Hepatocyte (in vitro differentiated cells): ENCODE measurements at regions not wholly inside any gene's neighbourhood (a gene's known extent, or its start where the extent isn't known, plus 50 kb on each side); places are given as distances from the start of the nearest gene placed in this dataset.
A peak's percentile ranks its signal among the peaks of the same experiment; 100 is the strongest.
"Not testable (repeated sequence)": the region's sequence is repeated elsewhere in the genome, so short reads cannot be mapped to it uniquely, and the experiment has no call there.

Source experiments
- DNase-seq: peaks from one replicate; pipeline ENCODE4 v3.0.0-alpha.2; 2016; ENCODE audit warnings: low spot score
- H2AFZ ChIP-seq: fragments of 200-600 bp; sonication (generic); 2 replicates; pipeline ENCODE4 v1.6.0; 2016; ENCODE audit warnings: antibody characterized with exemption, mild to moderate bottlenecking
- H3K27ac ChIP-seq: fragments of 200-600 bp; sonication (generic); 2 replicates; pipeline ENCODE4 v1.5.1; 2016; ENCODE audit warnings: mild to moderate bottlenecking
- H3K27me3 ChIP-seq: fragments of 200-600 bp; sonication (generic); 2 replicates; pipeline ENCODE4 v1.6.1; 2016
- H3K36me3 ChIP-seq: fragments of 200-600 bp; sonication (generic); replicated peaks from 2 replicates; pipeline ENCODE4 v1.5.1; 2016; ENCODE audit warnings: low read depth; ENCODE audit not compliant: insufficient read depth
- H3K4me1 ChIP-seq: fragments of 200-600 bp; sonication (generic); 2 replicates; pipeline ENCODE4 v1.5.1; 2016; ENCODE audit warnings: mild to moderate bottlenecking, moderate library complexity; ENCODE audit not compliant: insufficient read depth
- H3K4me2 ChIP-seq: fragments of 200-600 bp; sonication (generic); 2 replicates; pipeline ENCODE4 v1.6.0; 2016
- H3K4me3 ChIP-seq: fragments of 200-600 bp; sonication (generic); 2 replicates; pipeline ENCODE4 v1.5.1; 2016; ENCODE audit warnings: mild to moderate bottlenecking
- H3K79me2 ChIP-seq: fragments of 200-600 bp; sonication (generic); 2 replicates; pipeline ENCODE4 v1.6.0; 2017; ENCODE audit warnings: mild to moderate bottlenecking
- H3K9me2 ChIP-seq: fragments of 200-600 bp; sonication (generic); replicated peaks from 2 replicates; pipeline ENCODE4 v1.6.0; 2017; ENCODE audit warnings: mild to moderate bottlenecking; ENCODE audit not compliant: insufficient read depth
- H3K9me3 ChIP-seq: fragments of 200-600 bp; sonication (generic); 2 replicates; pipeline ENCODE4 v1.5.1; 2016; ENCODE audit warnings: low read depth, mild to moderate bottlenecking
- H4K20me1 ChIP-seq: fragments of 200-600 bp; sonication (generic); 2 replicates; pipeline ENCODE4 v1.6.0; 2016; ENCODE audit warnings: mild to moderate bottlenecking; ENCODE audit not compliant: insufficient read depth, poor library complexity, severe bottlenecking
- EZH2 ChIP-seq: fragments of 200-600 bp; sonication (generic); IDR thresholded peaks from 2 replicates; pipeline ENCODE4 v1.6.1; 2016; ENCODE audit warnings: antibody characterized with exemption, mild to moderate bottlenecking, borderline replicate concordance
- EZH2phosphoT487 ChIP-seq: fragments of 200-600 bp; sonication (generic); IDR thresholded peaks from one replicate; pipeline ENCODE4 v1.6.1; 2018; ENCODE audit warnings: antibody characterized with exemption, mild to moderate bottlenecking, low read depth, moderate library complexity; ENCODE audit not compliant: unreplicated experiment, severe bottlenecking
- WGBS: methylation state at CpG from one replicate; pipeline ENCODE4 v1.1.6; 2016; ENCODE audit warnings: low lambda C conversion rate; ENCODE audit errors: missing lambda C conversion rate; 5-methylcytosine and 5-hydroxymethylcytosine counted together
- TF ChIP-seq, protein P1 (sequence below): fragments of 200-600 bp; sonication (generic); IDR thresholded peaks from 2 replicates; pipeline ENCODE4 v1.5.1; 2016; ENCODE audit warnings: antibody characterized with exemption, mild to moderate bottlenecking; ENCODE audit not compliant: poor library complexity

DNA sequence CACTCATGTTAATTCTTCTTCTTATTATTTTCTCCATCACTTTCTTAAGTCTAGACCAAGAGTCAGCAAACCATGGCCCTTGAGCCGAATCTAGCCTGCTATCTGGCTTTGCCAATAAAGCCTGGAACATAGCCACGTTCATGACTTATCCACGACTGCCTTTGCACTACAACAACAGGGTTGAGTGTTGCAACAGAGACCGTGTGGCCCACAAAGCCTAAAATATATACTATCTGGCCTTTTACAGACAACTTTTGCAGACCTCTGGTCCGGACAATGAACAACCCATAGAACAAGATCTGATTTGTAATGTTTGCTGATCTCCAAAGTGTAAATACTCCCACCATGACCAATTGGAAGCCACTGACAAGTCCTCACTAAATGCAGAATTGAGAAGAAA is 140.5 kb upstream of the CDYL start:
- no peaks in the 10 kb centered on the region for H3K9me3 ChIP-seq
- H3K79me2 ChIP-seq: no peaks in the 10 kb centered on the region
- no peaks in the 10 kb centered on the region for H3K9me2 ChIP-seq
- H3K4me3 ChIP-seq: no peak overlapping the region
- H3K27me3 ChIP-seq: no peaks in the 10 kb centered on the region
- TF ChIP-seq, protein P1, sequence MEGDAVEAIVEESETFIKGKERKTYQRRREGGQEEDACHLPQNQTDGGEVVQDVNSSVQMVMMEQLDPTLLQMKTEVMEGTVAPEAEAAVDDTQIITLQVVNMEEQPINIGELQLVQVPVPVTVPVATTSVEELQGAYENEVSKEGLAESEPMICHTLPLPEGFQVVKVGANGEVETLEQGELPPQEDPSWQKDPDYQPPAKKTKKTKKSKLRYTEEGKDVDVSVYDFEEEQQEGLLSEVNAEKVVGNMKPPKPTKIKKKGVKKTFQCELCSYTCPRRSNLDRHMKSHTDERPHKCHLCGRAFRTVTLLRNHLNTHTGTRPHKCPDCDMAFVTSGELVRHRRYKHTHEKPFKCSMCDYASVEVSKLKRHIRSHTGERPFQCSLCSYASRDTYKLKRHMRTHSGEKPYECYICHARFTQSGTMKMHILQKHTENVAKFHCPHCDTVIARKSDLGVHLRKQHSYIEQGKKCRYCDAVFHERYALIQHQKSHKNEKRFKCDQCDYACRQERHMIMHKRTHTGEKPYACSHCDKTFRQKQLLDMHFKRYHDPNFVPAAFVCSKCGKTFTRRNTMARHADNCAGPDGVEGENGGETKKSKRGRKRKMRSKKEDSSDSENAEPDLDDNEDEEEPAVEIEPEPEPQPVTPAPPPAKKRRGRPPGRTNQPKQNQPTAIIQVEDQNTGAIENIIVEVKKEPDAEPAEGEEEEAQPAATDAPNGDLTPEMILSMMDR: no peak
- TF ChIP-seq EZH2phosphoT487: no peak
- TF ChIP-seq EZH2: no peak
- no peak overlapping the region for H3K27ac ChIP-seq
- DNase-seq: no peak
- H3K4me1 ChIP-seq: no peaks in the 10 kb centered on the region
- 70% methylated on average over 5 of the region's 5 CpGs for WGBS
- H2AFZ ChIP-seq: no peak overlapping the region
- H3K36me3 ChIP-seq: no peaks in the 10 kb centered on the region
- H4K20me1 ChIP-seq: no peaks in the 10 kb centered on the region
- H3K4me2 ChIP-seq: no peak overlapping the region

DNA sequence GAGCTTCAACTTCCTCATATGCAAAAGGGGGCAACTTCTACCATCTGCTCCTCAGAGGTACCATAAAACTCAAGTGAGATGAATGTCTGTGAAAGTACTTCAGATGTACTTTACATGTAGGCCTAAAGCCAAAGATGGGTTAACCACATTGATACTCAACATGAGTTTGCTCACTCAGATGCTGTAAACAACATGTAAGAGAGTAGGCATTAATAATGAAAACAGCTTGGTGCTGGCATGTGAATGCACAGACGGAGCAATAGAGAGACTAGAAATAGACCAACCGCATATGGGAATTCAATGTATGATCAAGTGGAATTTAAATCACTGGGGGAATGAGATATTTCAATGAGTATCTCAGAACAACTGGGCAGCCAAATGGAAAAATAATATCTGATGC is 143.8 kb upstream of the CDYL start:
- no peak overlapping the region for H3K4me2 ChIP-seq
- H3K4me3 ChIP-seq: no peak overlapping the region
- no peaks in the 10 kb centered on the region for H4K20me1 ChIP-seq
- no peak overlapping the region for H3K27ac ChIP-seq
- H3K79me2 ChIP-seq: no peaks in the 10 kb centered on the region
- DNase-seq: no peak
- H3K4me1 ChIP-seq: peaks cover 4% of the 10 kb centered on the region
- TF ChIP-seq EZH2 (no peak), EZH2phosphoT487 (no peak)
- TF ChIP-seq, protein P1: no peak
- no peak overlapping the region for H2AFZ ChIP-seq
- H3K36me3 ChIP-seq: no peaks in the 10 kb centered on the region
- no peaks in the 10 kb centered on the region for H3K9me3 ChIP-seq
- H3K27me3 ChIP-seq: no peaks in the 10 kb centered on the region
- H3K9me2 ChIP-seq: no peaks in the 10 kb centered on the region
- 86% methylated on average over 2 of the region's 2 CpGs for WGBS

DNA sequence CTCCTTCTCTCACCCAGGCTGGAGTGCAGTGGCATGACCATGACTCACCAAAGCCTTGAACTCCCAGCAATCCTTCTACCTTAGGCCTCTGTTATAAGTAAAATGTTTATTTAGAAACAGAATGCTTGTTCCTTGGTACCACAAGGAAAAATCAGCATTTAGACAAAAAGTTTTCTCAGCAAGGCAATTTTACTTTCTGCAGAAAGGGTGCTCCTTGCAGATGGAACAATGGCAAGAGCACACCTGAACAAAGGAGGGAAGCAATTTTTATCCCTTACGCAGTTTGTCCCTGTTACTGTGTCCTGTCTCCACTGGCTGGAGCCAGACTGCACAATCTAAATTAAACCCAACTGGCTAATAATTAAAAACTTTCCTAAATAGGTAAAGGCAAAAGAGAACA is 146.4 kb upstream of the CDYL start:
- not testable (repeated sequence) for H3K4me1 ChIP-seq, H2AFZ ChIP-seq, H3K36me3 ChIP-seq, H3K9me2 ChIP-seq, H4K20me1 ChIP-seq, H3K4me3 ChIP-seq, H3K4me2 ChIP-seq, H3K27me3 ChIP-seq, H3K9me3 ChIP-seq, H3K79me2 ChIP-seq, DNase-seq
- peak overlapping the region; percentile 73 for H3K27ac ChIP-seq
- WGBS: 65% methylated on average over 1 of the region's 1 CpG

DNA sequence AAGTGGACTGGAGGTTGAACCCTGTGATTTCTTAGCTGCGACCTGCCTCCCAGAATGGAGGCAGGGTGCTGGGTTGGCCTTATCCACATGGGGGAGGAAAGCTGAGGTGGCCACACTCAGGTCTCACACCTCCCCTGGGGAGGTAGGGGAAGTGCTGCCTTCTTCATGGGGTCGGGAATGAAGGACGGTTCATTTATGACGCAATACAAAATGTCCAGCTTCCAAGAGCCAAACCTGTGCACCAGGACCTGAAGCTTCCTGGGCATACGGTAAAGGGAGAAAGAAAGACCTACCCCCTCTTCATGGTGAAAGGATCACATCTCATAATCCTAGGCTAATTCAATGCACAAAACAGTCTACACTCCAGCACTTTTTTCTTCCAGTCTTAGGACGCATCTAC is 150.6 kb upstream of the CDYL start:
- Histone ChIP-seq H3K4me1 (peaks cover 4% of the 10 kb centered on the region), H3K4me3 (no peak overlapping the region), H3K27ac (no peak overlapping the region), H3K36me3 (no peaks in the 10 kb centered on the region), H4K20me1 (no peaks in the 10 kb centered on the region), H3K79me2 (no peaks in the 10 kb centered on the region), H3K9me3 (no peaks in the 10 kb centered on the region), H3K27me3 (no peaks in the 10 kb centered on the region), H3K4me2 (no peak overlapping the region), H3K9me2 (no peaks in the 10 kb centered on the region), H2AFZ (no peak overlapping the region)
- TF ChIP-seq EZH2phosphoT487 (no peak), EZH2 (no peak)
- TF ChIP-seq, protein P1: no peak
- WGBS: 97% methylated on average over 6 of the region's 6 CpGs
- no peak for DNase-seq
